ENCODE measurements at regions not wholly inside any gene's neighbourhood (a gene's known extent, or its start where the extent isn't known, plus 50 kb on each side); places are given as distances from the start of the nearest gene placed in this dataset.

GRCh38 chr1:13922466-13923110 lies 222.6 kb downstream of the PRDM2 start:
- no peak for DNase-seq (ENCODE audit: low read depth)

- DNase-seq (ENCODE audit: low read depth): no peak
Observed at GRCh38 chr1:13926556-13926955, 226.6 kb downstream of the PRDM2 start.

GRCh38 chr1:13927736-13928135 lies 227.7 kb downstream of the PRDM2 start:
- no peak for DNase-seq (ENCODE audit: low read depth)

GRCh38 chr1:13929313-13929712 lies 229.3 kb downstream of the PRDM2 start:
- DNase-seq (ENCODE audit: low read depth): no peak

- no peak for DNase-seq (ENCODE audit: low read depth)
Observed at GRCh38 chr1:13930151-13930550, 230.2 kb downstream of the PRDM2 start.

GRCh38 chr1:13931226-13931625 lies 231.2 kb downstream of the PRDM2 start:
- no peak for DNase-seq (ENCODE audit: low read depth)

GRCh38 chr1:13935336-13935735 lies 235.3 kb downstream of the PRDM2 start:
- no peak for DNase-seq (ENCODE audit: low read depth)

GRCh38 chr1:13941315-13941714 lies 241.3 kb downstream of the PRDM2 start:
- DNase-seq (ENCODE audit: low read depth): no peak

GRCh38 chr1:13943055-13943454 lies 243.1 kb downstream of the PRDM2 start:
- DNase-seq (ENCODE audit: low read depth): no peak

- DNase-seq (ENCODE audit: low read depth): no peak
Observed at GRCh38 chr1:13945856-13946255, 245.9 kb downstream of the PRDM2 start.

GRCh38 chr1:13947658-13948057 lies 247.7 kb downstream of the PRDM2 start:
- DNase-seq (ENCODE audit: low read depth): no peak

GRCh38 chr1:13948396-13948795 lies 248.4 kb downstream of the PRDM2 start:
- DNase-seq (ENCODE audit: low read depth): no peak

GRCh38 chr1:13948888-13949391 lies 249.0 kb downstream of the PRDM2 start:
- no peak for DNase-seq (ENCODE audit: low read depth)

GRCh38 chr1:13949546-13949945 lies 249.6 kb downstream of the PRDM2 start:
- no peak for DNase-seq (ENCODE audit: low read depth)

GRCh38 chr1:13950637-13951036 lies 250.6 kb downstream of the PRDM2 start:
- no peak for DNase-seq (ENCODE audit: low read depth)

- no peak for DNase-seq (ENCODE audit: low read depth)
Observed at GRCh38 chr1:13951793-13952751, 252.1 kb downstream of the PRDM2 start.

- no peak for DNase-seq (ENCODE audit: low read depth)
Observed at GRCh38 chr1:13952985-13953384, 253.0 kb downstream of the PRDM2 start.

GRCh38 chr1:13956393-13956792 lies 256.4 kb downstream of the PRDM2 start:
- no peak for DNase-seq (ENCODE audit: low read depth)

GRCh38 chr1:13960375-13960987 lies 260.5 kb downstream of the PRDM2 start:
- peak; percentile 33 for DNase-seq (ENCODE audit: low read depth)

- no peak for DNase-seq (ENCODE audit: low read depth)
Observed at GRCh38 chr1:13964768-13965167, 264.8 kb downstream of the PRDM2 start.

GRCh38 chr1:13965770-13966398 lies 265.9 kb downstream of the PRDM2 start:
- no peak for DNase-seq (ENCODE audit: low read depth)

GRCh38 chr1:13967707-13968106 lies 267.7 kb downstream of the PRDM2 start:
- no peak for DNase-seq (ENCODE audit: low read depth)

Data from stimulated activated CD4-positive, alpha-beta T cell treated with anti-CD3 and anti-CD28 coated beads, Interleukin-2, amount 100 ng/mL, for 4 hours (primary cell).